Stimulated activated CD4-positive, alpha-beta T cell treated with anti-CD3 and anti-CD28 coated beads, TNF-alpha, amount 100 ng/mL, for 1 hour (primary cell): ENCODE measurements at regions not wholly inside any gene's neighbourhood (a gene's known extent, or its start where the extent isn't known, plus 50 kb on each side); places are given as distances from the start of the nearest gene placed in this dataset.
"Not testable (repeated sequence)": the region's sequence is repeated elsewhere in the genome, so short reads cannot be mapped to it uniquely, and the experiment has no call there.

ENCODE experiments used
- DNase-seq, 3 donors: peaks; one replicate each; pipeline ENCODE4 v3.0.0-alpha.2; 2020; ENCODE audit warnings: low read depth in 3 of 3, low spot score in 1 of 3

- no peak for DNase-seq
Measured at GRCh38 chr12:69179786-69180185, 59.6 kb upstream of the CPSF6 start.

- DNase-seq, result not testable (repeated sequence)
Measured at GRCh38 chr12:69187572-69187971, 51.8 kb upstream of the CPSF6 start.

DNA sequence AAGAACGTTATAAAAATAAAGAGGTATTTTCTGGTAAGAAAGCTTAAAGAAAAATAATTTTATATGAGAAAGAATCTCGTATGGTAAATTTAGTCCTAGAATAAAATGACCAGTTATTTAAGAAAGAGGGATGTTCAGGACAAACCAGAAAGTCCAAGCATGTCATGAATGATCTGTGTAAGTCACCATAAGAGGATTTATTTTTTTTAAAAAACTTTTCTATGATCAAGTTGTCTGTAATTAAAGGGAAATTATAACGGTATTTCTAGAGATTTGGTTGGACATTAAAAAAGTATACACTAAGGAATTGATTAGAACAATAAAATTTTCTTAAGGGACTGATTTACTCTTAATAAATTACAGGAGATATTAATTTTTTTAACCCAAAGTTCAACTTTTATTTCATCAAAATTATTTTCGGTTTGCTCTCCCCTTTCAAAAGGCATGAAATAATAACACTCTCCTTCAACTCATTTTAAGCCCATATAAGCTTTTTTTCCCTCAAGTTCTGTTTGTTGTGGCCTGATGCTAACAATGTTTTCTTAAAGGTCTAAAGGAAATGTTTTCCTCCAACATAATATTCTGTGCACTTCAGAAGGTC lies 49.9 kb upstream of the CPSF6 start:
- DNase-seq, result no peak
